PC-9 (cell line): ENCODE measurements at regions not wholly inside any gene's neighbourhood (a gene's known extent, or its start where the extent isn't known, plus 50 kb on each side); places are given as distances from the start of the nearest gene placed in this dataset.

ENCODE experiments used
- EZH2 ChIP-seq: fragments of 200-600 bp; sonication (generic); IDR thresholded peaks from 2 replicates; pipeline ENCODE4 v1.8.0; 2017; ENCODE audit warnings: antibody characterized with exemption, low read depth
- TF ChIP-seq, protein P1 (sequence below): fragments of 200-600 bp; sonication (generic); conservative IDR thresholded peaks from 2 replicates; pipeline ENCODE4 v1.6.1; 2017; ENCODE audit warnings: mixed run types, antibody characterized with exemption, mild to moderate bottlenecking, moderate library complexity

DNA sequence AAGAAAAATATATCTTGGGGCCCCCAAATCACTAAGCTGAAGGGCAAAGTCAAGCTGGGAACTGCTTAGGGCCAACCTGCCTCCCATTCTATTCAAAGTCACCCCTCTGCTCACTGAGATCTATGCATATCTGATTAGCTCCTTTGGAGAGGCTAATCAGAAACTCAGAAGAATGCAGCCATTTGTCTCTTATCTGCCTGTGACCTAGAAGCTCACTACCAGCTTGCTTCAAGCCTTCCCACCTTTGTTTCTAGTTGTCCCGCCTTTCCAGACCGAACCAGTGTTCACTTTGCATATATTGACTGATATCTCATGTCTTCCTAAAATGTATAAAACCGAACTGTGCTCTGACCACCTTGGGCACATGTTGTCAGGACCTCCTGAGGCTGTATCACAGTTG lies 479.4 kb downstream of the METTL4 start:
- TF ChIP-seq, protein P1, sequence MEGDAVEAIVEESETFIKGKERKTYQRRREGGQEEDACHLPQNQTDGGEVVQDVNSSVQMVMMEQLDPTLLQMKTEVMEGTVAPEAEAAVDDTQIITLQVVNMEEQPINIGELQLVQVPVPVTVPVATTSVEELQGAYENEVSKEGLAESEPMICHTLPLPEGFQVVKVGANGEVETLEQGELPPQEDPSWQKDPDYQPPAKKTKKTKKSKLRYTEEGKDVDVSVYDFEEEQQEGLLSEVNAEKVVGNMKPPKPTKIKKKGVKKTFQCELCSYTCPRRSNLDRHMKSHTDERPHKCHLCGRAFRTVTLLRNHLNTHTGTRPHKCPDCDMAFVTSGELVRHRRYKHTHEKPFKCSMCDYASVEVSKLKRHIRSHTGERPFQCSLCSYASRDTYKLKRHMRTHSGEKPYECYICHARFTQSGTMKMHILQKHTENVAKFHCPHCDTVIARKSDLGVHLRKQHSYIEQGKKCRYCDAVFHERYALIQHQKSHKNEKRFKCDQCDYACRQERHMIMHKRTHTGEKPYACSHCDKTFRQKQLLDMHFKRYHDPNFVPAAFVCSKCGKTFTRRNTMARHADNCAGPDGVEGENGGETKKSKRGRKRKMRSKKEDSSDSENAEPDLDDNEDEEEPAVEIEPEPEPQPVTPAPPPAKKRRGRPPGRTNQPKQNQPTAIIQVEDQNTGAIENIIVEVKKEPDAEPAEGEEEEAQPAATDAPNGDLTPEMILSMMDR = no peak
- TF ChIP-seq EZH2 = no peak
